NCI-H446 treated with DMSO at 0.1 percent for 48 hours (cell line): ENCODE measurements at regions not wholly inside any gene's neighbourhood (a gene's known extent, or its start where the extent isn't known, plus 50 kb on each side); places are given as distances from the start of the nearest gene placed in this dataset.
A peak's percentile ranks its signal among the peaks of the same experiment; 100 is the strongest.

ENCODE experiments used
- DNase-seq: peaks from one replicate; lab custom pipeline; 2025; lab: John Stamatoyannopoulos, UW

DNA sequence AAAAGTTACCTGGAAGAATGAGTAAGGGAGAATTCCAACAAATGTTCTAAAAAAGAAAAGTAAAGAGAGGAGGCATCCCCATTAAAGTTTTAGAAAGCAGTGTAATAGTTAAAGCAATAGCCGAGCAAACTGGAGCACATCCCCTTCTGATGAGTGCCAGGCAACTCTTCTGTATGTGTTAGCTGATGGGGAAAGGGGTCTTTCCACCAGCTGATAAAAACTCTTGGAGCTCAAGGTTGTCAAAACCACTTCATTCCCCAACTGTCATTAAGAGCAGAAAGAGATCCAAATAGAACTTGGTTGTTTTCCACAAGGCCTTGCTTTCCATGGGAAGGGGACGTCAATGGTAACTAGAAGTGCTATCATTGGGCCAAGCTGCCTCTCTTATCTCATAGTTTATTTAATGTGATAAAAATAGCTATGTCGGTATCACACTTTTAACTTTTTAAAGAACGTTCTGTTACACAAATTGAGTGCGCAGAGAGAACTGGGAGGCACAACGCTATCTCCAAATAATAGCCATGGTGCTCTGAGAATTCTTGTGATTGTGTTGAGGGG, 116.9 kb downstream of the POLR2M start:
- DNase-seq = no peak

DNA sequence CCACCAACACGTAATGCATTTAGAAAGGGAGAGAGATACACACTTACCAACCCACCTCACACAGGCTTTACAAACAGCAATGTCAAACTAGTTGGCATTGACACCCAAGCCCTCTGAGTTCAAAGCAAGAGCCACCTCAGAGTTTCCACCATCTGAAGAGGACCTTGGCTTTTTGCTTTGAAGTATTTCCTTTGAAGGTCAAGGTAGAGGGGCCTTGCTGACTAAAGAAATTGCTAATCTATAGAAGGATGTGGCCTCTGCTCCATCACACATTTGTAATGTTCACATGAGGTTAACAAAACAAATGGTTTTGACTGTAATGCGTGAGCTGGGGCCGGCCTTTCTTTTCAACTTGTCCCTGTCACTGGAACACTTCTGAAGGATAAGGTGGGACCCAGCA, 117.7 kb downstream of the POLR2M start:
- no peak for DNase-seq

DNA sequence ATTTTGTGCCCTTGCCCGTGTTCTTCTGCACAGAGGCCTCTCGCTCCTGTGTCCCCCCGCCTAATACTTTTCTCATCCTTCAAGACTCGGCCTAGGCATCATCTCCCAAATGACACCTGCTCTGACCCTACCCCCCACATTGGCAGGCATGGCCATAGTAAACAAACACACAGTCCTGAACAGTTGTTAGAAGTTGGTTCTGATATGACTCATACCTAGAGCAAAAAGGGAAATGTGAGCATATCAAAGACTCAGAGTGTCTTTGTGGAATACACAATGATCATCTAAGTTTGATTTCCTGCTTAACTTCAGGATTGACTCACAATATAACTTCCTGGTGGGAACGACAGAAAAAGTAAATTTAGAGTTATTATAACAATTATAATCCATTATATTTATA, 120.5 kb downstream of the POLR2M start:
- no peak for DNase-seq

DNA sequence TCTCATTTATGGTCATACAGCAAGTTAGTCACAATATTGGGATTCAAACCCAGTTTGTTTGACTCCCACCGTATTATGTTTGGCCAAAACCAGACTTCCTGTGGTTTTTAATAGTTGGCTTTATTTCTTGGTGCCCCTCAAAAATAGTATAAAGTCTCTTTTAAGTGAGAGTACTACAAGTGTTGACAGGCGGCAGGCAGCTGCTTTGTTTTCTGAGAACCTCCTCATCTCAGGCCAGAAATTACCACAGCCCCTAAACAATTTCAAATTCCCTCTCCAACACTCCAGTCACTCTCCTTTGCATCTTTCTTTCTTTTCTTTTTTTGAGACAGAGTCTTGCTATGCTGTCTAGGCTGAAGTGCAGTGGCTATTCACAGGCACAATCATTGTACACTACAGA, 121.5 kb downstream of the POLR2M start:
- no peak for DNase-seq

DNA sequence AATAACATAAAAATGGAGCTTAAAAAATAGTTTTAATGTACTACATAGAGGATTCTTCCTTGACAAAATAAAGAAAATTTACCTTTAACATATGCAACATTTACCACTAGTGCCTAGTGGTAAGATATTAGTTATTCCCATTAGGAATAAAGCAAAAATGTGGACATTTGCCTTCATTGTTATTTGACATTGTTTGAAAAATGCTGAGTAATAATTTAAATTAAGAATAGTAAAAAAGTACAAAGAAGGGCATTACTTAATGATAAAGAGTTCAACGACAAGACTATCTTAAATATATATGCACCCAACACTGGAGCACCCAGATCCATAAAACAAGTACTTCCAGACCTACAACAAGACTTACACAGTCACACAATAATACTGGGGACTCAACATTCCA, 125.7 kb downstream of the POLR2M start:
- no peak for DNase-seq

DNA sequence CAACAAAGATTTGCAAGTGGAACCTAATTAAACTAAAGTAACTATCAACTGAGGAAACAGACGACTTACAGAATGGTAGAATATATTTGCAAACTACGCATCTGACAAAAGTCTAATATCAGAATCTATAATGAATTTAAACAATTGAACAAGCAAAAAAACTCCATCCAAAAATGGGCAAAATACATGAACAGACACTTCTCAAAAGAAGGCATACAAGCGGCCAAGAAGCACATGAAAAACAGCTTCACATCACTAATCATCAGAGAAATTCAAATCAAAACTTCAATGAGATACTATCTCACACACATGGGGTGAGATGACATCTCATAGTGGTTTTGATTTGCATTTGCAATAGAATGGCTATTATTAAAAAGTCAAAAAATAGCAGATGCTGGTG, 128.6 kb downstream of the POLR2M start:
- no peak for DNase-seq

DNA sequence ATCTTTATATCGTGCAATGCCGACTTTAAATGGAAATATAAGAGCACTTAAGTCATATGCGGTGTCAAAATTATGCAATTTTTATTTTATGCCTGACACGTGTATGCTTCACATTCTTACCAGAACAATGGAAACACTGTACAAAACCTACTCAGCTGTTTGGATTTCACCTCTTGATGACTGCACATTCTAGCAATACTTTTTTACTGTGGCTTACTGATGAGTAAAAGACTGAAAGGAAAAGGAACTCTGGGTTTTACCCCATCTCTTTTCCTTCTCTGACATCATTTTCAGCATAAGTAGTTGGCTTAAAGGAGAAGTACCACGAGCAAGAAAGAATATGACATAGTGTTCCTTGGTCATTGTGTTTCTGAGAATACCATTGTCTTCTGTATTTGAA, 142.8 kb downstream of the POLR2M start:
- no peak for DNase-seq

DNA sequence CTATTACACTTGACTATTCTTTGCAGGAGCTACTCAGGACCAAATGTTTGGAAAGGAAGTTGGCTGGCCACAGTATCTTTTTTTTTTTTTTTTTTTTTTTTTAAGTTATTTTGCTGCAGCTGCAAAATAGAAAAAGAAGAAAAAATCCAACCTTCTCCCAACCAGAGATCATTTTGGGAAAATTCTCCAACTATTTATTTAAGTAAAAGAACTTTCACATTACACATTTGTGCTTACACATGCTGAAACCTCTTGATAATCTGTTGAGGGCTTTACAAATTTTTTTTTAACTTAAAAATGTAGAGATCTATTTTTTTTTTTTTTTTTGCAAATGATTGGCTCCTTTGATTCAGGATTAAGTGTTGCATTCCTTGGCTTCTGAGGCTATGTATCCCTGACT, 148.0 kb downstream of the POLR2M start:
- no peak for DNase-seq

DNA sequence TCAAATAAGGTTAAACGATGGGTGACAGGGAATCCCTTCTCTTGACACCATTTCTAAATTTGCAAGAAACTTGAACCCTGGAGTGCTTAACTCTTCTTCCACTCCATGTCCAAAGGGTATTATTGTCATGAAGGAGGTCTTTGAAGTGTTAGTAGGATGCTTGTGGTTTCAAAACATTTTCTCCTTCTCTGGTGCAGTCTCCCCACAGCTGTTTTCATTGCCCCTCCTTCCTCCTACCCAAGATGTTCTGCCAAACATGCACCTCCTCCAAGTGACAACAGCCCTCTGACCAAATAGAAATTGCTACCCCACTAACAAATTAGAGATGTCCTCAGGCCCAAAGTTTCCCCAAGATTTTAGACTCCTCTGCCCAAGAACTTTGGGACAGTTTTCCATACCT, 151.4 kb downstream of the POLR2M start:
- DNase-seq = no peak

DNA sequence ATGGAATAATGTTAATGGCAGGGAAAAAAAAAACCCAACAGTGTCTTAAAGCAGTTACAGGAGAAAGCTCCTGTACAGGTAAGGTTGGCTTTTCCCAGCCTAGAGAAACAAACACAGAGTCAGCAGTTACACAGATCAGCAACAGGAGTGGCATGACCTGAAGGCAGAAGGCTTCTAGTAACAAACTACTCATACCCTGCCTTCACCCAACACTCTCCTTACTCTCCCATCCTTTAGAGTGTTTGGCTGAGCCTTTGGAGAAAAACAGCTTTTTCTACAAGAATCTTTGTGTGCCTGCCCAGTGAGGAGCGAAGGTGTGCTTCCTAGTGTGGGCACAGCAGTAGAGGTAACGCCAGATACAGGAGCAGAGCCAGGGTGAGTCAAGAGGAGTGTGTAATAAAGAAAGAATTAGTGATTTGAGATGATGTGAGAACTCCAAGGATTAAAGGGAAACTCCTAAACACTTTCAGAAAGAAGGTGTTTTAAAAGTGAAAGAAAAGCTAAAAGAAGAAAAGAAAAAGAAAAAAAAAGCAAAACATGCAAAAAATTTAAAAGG, 152.7 kb downstream of the POLR2M start:
- DNase-seq = no peak

DNA sequence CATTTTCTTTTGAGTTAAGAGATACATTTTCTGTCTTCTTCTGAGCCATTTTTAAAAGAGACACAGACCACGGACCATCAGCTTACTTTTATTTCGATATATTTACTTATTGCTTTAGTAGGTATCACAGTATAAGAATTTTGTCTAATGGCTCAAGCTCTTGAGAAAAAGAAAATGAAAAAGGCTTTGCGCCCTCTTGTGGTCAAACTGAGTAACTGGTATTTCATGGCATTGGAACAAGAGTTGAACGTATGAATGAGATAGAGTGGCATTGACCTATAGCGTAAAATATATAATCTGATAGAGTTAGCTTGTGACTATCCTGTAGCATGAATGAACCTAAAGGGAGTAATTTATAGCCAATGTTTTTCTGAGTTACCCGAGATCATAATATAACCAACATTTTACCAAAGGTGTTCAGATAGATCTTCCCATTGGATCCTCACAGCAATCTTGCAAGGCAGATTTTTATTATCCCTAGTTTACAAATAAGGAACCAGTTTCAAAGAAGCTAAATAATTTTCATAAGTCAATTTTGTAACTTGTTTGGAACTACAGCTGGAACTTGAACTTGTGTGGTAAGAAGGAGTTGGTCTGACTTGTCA, 154.6 kb downstream of the POLR2M start:
- peak; percentile 22 for DNase-seq

DNA sequence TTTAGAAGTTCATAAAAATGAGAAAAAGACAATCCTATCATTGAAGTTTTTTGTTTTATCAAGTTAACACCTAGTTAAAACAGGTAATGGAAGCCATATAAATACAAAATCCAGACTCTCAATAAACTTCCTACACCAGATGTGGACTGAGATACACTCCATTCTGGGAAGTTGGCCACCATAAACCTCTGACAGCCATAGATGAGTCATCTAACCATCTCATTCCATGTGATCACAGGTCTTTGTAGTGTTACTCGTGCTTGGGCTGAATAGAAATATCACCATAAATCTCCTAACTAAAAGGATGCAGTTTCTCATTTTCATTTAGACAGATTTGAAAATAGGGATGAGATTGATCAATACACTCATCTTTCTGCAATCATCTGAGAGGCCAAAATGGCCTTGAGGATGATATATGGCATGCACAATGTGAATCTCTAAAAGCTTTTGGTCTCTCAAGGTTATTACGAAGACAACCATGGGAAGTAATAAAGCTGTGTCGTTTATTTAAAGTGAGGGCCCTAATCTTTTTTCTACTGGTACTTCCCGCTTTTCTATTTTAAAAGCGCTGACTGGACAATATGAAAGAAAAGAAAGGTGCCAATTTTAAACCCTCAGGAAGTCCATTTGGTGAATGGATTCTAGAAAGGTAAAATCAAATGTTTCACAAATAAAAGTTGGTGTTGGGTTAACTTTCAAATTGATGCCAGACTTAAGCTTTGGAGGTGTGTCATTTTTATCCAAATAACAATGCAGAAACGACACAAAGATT, 155.5 kb downstream of the POLR2M start:
- DNase-seq = no peak

DNA sequence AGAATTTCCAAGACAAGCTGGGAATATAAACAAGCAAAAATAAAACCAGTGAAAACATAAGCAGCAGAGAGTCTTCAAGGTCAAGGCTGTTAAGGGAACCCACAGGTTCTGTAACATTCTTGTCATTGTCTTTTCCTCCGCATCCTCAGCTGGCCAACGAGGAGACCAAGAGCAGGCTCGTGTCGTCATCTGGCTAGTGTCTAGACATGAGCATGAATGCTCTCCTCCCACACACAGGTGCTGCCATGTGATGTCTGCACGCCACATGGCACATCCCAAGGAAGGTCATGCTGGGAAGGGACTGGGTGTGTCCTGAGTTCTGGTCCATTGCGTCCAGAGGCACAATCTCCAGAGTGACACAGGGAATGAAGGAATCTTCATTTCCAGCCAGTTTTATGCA, 156.2 kb downstream of the POLR2M start:
- no peak for DNase-seq

DNA sequence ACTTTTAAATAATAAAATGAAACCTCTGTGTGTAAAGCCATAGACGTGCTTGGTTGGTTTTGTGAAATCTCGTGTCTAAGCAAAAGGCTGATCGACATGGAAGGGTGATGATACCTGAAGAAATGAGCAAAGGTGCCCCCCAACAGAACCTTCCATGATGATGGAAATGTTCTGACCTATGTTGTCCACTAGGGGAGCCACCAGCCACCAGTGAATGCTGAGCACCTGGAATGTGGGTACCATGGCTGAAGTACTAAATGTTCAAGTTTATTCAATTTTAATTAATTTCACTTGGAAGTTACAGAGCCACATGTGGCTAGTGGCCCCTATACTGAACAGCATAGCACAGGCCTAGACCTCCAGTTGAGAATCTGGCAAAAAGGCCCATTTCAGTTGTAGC, 158.8 kb downstream of the POLR2M start:
- DNase-seq = no peak

DNA sequence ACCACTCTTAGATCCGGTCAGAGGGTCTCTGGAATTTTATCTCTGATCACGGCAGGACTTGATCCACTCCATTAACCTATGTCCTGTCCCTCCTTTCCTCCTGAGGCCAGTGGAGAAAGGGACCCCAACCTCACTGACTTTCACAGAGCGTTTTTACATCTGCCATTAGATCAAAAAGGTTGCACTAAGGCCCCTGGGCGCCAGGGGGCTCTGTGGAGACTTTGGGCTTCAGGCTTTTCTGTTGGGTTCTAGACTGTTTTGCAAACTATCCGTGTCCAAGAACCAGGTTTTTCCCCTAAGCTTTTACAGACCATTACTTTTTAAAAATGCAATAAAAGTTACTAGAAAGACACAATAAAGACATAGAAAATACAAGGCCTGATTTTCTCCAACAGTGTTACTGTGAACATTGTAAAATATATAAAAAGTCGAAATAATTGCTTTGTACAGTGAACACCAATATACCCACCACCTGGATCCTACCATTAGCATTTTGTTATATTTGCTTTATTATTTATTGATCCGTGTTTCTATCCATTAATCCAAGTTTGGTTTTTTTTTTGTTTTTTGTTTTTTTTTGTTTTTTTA, 159.7 kb downstream of the POLR2M start:
- no peak for DNase-seq

DNA sequence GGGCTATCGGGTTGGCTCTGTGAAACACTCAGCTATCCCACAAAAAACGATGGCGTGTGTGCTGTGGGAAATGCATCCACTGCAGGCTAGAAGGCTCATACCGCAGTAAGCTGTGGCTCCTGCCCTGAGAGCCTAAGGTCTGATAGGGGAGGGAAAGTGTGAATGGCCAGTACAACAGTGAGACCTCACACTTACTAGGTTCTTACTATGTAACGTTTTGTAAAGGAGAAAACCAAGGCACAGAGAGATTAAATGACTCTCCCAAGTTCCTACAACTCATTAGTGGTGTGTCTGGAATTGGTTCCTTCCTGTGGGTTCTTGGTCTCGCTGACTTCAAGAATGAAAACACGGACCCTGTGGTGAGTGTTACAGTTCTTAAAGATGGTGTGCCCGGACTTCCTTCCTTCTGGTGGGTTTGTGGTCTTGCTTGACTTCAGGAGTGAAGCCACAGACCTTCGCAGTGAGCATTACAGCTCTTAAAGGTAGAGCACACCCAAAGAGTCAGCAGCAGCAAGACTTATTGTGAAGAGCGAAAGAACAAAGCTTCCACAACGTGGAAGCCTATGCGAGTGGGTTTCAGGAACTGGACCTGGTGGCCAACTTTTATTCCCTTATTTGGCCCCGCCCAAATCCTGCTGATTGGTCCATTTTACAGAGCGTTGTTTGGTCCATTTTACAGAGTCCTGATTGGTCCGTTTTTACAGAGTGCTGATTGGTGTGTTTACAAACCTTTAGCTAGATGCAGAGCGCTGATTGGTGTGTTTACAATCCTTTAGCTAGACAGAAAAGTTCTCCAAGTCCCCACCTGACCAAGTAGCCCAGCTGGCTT, 161.7 kb downstream of the POLR2M start:
- DNase-seq = no peak

DNA sequence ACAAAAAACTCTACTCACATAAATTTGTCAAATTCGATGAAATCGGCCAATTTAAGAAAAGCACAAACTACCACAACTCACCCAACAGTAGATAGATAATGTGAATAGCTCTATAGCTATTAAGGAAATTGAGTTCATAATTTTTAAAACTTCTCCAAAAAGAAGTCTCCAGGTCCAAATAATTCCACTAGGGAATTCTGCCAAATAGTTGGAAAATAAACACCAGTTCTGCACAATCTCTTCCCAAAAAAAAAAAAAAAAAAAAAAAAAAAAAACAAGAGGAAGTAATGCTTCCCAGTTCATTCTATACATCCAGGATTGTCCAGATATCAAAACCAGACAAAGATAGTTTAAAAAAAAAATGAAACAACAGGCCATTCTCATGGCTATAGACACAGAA, 164.2 kb downstream of the POLR2M start:
- DNase-seq = no peak

DNA sequence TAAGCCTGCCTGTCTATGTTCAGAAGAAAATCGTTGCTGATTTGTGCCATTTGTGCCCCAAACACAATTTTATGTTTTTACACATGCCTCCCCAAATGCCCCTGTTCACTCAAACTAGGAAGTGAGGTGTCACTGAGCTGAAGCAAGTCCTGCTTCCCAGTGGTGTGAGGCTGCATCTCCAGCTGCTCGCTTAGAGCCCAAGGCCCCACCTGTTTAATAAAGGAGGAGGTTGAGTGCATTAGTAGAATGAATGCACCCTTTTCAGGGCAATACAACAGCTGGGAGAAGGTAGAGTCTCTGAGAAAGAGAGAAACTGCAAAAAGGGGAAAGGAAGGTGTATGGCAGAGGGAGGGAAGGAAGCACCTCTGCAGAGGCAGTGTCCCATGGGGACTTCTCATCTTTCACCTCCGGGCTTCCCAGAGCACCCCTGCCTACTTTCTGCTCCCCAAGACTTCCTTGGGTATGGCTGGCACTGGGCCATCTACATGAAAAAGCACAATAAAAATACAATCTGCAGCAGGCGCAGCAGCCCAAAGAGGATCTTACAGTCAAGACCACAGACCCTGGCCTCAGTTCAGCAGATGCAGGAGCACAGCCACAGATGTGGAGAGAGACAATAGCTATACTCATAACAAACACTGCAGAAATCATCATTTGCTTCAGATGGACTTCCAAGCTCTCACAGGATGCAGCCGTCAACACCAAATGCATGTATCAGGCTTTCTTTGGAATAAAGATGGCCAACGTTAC, 165.9 kb downstream of the POLR2M start:
- no peak for DNase-seq

DNA sequence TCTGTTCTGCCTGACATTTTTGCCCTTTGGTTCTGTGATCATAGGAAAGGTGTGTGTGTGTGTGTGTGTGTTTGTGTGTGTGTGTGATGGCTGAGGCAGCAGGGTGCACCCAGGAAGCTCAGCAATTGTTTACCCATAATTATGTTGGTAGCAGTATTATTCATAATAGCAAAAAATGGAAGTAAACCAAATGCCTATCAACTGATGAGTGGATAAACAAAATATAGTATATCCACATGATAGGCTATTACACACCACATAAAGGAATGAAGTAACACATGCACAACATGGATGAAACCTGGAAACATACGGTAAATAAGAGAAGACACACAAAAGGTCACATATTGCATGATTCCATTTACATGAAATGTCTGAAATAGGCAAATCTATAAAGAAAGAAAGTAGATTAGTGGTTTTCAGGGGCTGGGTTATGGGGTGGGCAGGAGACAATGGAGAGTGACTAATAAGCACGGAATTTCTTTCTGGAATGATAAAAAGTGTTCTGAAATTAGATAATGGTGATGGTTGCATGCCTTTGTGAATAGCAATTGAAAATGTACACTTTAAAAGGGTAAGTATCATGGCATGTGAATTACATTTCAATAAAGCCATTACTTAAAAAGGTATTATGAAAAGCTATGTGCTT, 167.2 kb downstream of the POLR2M start:
- no peak for DNase-seq

DNA sequence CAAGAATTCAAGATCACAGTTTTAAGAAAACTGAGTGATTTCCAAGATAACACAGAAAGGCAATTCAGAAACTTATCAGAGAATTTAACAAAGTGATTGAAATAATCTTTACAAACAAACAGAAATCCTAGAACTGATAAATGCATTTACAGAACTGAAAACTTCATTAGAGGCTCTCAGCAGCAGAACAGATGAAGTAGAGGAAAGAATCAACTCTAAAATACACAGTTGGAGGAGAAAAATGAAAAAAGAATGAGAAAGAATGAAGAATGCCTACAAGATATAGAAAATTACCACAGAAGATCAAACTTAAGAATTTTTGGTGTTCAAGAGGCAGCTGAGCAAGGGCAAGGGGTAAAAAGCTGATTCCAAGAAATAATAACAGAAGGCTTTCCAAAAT, 168.8 kb downstream of the POLR2M start:
- no peak for DNase-seq

DNA sequence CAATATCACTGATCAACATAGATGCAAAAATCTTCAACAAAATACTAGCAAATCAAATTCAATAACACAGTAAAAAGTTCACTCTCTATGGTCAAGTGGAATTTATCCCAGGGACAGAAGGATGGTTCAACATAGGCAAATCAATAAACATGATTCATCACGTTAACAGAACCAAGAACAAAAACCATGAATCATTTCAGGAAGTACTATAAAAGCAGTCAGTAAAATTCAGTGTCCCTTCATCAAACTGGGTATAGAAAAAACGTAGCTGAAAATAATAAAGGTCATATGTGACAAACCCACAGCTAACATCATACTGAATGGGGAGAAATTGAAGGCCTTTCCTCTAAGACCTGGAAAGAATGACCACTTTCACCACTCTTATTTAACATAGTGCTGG, 172.1 kb downstream of the POLR2M start:
- no peak for DNase-seq
